ENCODE measurements at regions not wholly inside any gene's neighbourhood (a gene's known extent, or its start where the extent isn't known, plus 50 kb on each side); places are given as distances from the start of the nearest gene placed in this dataset.

GRCh38 chr5:3209918-3210317 is 385.7 kb upstream of the IRX1 start:
- no peak for DNase-seq
- no peak overlapping the region for H3K4me2 ChIP-seq (replicated peaks; ENCODE audit: low read depth, low read length, poor library complexity, severe bottlenecking)
- CTCF ChIA-PET = no interaction called here
- no peaks in the 10 kb centered on the region for H4K20me1 ChIP-seq (ENCODE audit: control insufficient read depth, insufficient read depth, low read length, poor library complexity, severe bottlenecking)
- Mint-ChIP-seq H3K9me3 (ENCODE audit: insufficient read depth) (peaks cover 2% of the 10 kb centered on the region), H3K4me1 (no peaks in the 10 kb centered on the region), H3K27me3 (no peaks in the 10 kb centered on the region), H3K27ac (no peak overlapping the region), H3K4me3 (no peak overlapping the region)
- no peaks in the 10 kb centered on the region for H3K4me1 ChIP-seq (ENCODE audit: control insufficient read depth in 2 of 2, insufficient read depth in 2 of 2, low read length in 2 of 2)
- H3K27ac ChIP-seq (ENCODE audit: low read length in 2 of 2) = no peak overlapping the region
- no peak for ATAC-seq (ENCODE audit: low read depth)
- TF ChIP-seq CTCF (IDR thresholded peaks at IDR 0.05) = no peak
- TF ChIP-seq EZH2 (IDR thresholded peaks at IDR 0.05; ENCODE audit: borderline replicate concordance, insufficient read depth, low read depth, low read length, poor library complexity, severe bottlenecking) = no peak
- no peaks in the 10 kb centered on the region for H3K27me3 ChIP-seq (replicated peaks in 1 of 4; ENCODE audit: control extremely low read depth in 1 of 4, control insufficient read depth in 3 of 4, insufficient read depth in 4 of 4, low read length in 3 of 4)
- POLR2A ChIA-PET = no interaction called here
- no peak overlapping the region for H3K9ac ChIP-seq (ENCODE audit: low read length)
- WGBS (ENCODE audit: insufficient coverage) = 90% methylated on average over 2 of the region's 5 CpGs
- H3K9me3 ChIP-seq (ENCODE audit: control extremely low read depth in 1 of 3, control insufficient read depth in 2 of 3, insufficient read depth in 1 of 3, low read length in 2 of 3) = peaks cover 0 to 18% (median 0%) of the 10 kb centered on the region in 3 donors
- H3K79me2 ChIP-seq (ENCODE audit: control insufficient read depth, insufficient read depth, low read length) = no peaks in the 10 kb centered on the region
- no peaks in the 10 kb centered on the region for H3K36me3 ChIP-seq (replicated peaks in 1 of 2; ENCODE audit: control extremely low read depth in 1 of 2, control insufficient read depth in 1 of 2, extremely low read depth in 1 of 2, insufficient read depth in 2 of 2, low read length in 1 of 2)
- H2AFZ ChIP-seq (ENCODE audit: insufficient read depth, low read depth, low read length, poor library complexity, severe bottlenecking) = no peak overlapping the region
- intact Hi-C loops (cut with micrococcal nuclease) = no loop called here
- H3K4me3 ChIP-seq (ENCODE audit: control extremely low read depth in 1 of 5, extremely low read depth in 1 of 5, insufficient read depth in 1 of 5, low read depth in 2 of 5, low read length in 4 of 5) = no peak overlapping the region

- no peak overlapping the region for H3K27ac Mint-ChIP-seq
- Histone ChIP-seq H3K27ac (ENCODE audit: low read length in 2 of 2) (no peak overlapping the region), H2AFZ (ENCODE audit: insufficient read depth, low read depth, low read length, poor library complexity, severe bottlenecking) (no peak overlapping the region), H3K4me1 (ENCODE audit: control insufficient read depth in 2 of 2, insufficient read depth in 2 of 2, low read length in 2 of 2) (no peaks in the 10 kb centered on the region), H3K36me3 (replicated peaks in 1 of 2; ENCODE audit: control extremely low read depth in 1 of 2, control insufficient read depth in 1 of 2, extremely low read depth in 1 of 2, insufficient read depth in 2 of 2, low read length in 1 of 2) (no peaks in the 10 kb centered on the region), H3K27me3 (replicated peaks in 1 of 4; ENCODE audit: control extremely low read depth in 1 of 4, control insufficient read depth in 3 of 4, insufficient read depth in 4 of 4, low read length in 3 of 4) (peaks cover 0 to 4% (median 0%) of the 10 kb centered on the region in 4 experiments), H4K20me1 (ENCODE audit: control insufficient read depth, insufficient read depth, low read length, poor library complexity, severe bottlenecking) (no peaks in the 10 kb centered on the region), H3K9ac (ENCODE audit: low read length) (no peak overlapping the region), H3K9me3 (ENCODE audit: control extremely low read depth in 1 of 3, control insufficient read depth in 2 of 3, insufficient read depth in 1 of 3, low read length in 2 of 3) (peaks cover 0 to 26% (median 0%) of the 10 kb centered on the region in 3 donors), H3K79me2 (ENCODE audit: control insufficient read depth, insufficient read depth, low read length) (no peaks in the 10 kb centered on the region), H3K4me3 (ENCODE audit: control extremely low read depth in 1 of 5, extremely low read depth in 1 of 5, insufficient read depth in 1 of 5, low read depth in 2 of 5, low read length in 4 of 5) (no peak overlapping the region), H3K4me2 (replicated peaks; ENCODE audit: low read depth, low read length, poor library complexity, severe bottlenecking) (no peak overlapping the region)
- no peak for TF ChIP-seq CTCF (IDR thresholded peaks at IDR 0.05)
- no peak for TF ChIP-seq EZH2 (IDR thresholded peaks at IDR 0.05; ENCODE audit: borderline replicate concordance, insufficient read depth, low read depth, low read length, poor library complexity, severe bottlenecking)
- POLR2A ChIA-PET = no interaction called here
- ATAC-seq (ENCODE audit: low read depth) = no peak
- peaks cover 6% of the 10 kb centered on the region for H3K27me3 Mint-ChIP-seq
- DNase-seq = no peak
- H3K4me1 Mint-ChIP-seq = no peaks in the 10 kb centered on the region
- H3K9me3 Mint-ChIP-seq (ENCODE audit: insufficient read depth) = no peaks in the 10 kb centered on the region
- 91% methylated on average over 13 of the region's 13 CpGs for WGBS (ENCODE audit: insufficient coverage)
- no peak overlapping the region for H3K4me3 Mint-ChIP-seq
- intact Hi-C loops (cut with micrococcal nuclease) = no loop called here
- CTCF ChIA-PET = no interaction called here
These were observed 393.1 kb upstream of the IRX1 start for GRCh38 chr5:3202570-3202969.
